Left ventricle myocardium inferior (tissue), 1 donor: ENCODE measurements at regions not wholly inside any gene's neighbourhood (a gene's known extent, or its start where the extent isn't known, plus 50 kb on each side); places are given as distances from the start of the nearest gene placed in this dataset.

Experiments used
- DNase-seq: peaks from one replicate; pipeline ENCODE4 v3.0.0-alpha.2; 2020
- H3K27ac ChIP-seq: fragments of 200-600 bp; replicated peaks from 2 replicates; pipeline ENCODE4 v1.8.0; 2021
- H3K27me3 ChIP-seq: fragments of 200-600 bp; 2 replicates; pipeline ENCODE4 v1.8.0; 2021; ENCODE audit warnings: low read depth
- H3K36me3 ChIP-seq: fragments of 200-600 bp; 2 replicates; pipeline ENCODE4 v1.8.0; 2021
- H3K4me1 ChIP-seq: fragments of 200-600 bp; 2 replicates; pipeline ENCODE4 v1.8.0; 2021
- H3K4me3 ChIP-seq: fragments of 200-600 bp; 2 replicates; pipeline ENCODE4 v1.8.0; 2021; ENCODE audit warnings: mild to moderate bottlenecking, moderate library complexity
- H3K9me3 ChIP-seq: fragments of 200-600 bp; replicated peaks from 2 replicates; pipeline ENCODE4 v1.8.0; 2021
- CTCF ChIP-seq: fragments of 200-600 bp; IDR thresholded peaks from 2 replicates; pipeline ENCODE4 v1.8.0; 2021; ENCODE audit warnings: antibody characterized with exemption, mild to moderate bottlenecking, borderline replicate concordance
- intact Hi-C: fragments of 100-400 bp; cut with micrococcal nuclease; formaldehyde crosslinking; loops from one replicate; pipeline ENCODE4 v1.11.0; 2022
- donor health status: DM: no; HTN: yes; CAD: no; lungs with severe emphysema.

GRCh38 chr5:96196407-96196806 is 234.8 kb upstream of the ELL2 start:
- no peak overlapping the region for H3K27ac ChIP-seq
- no peaks in the 10 kb centered on the region for H3K4me1 ChIP-seq
- no peak overlapping the region for H3K4me3 ChIP-seq
- TF ChIP-seq CTCF = no peak
- intact Hi-C loops = no loop called here
- H3K9me3 ChIP-seq = no peaks in the 10 kb centered on the region
- H3K27me3 ChIP-seq = no peaks in the 10 kb centered on the region
- DNase-seq = no peak
- H3K36me3 ChIP-seq = no peaks in the 10 kb centered on the region

GRCh38 chr5:96195123-96195522 is 233.5 kb upstream of the ELL2 start:
- H3K4me3 ChIP-seq = no peak overlapping the region
- no peak overlapping the region for H3K27ac ChIP-seq
- no peak for DNase-seq
- intact Hi-C loops = no loop called here
- H3K4me1 ChIP-seq = no peaks in the 10 kb centered on the region
- no peaks in the 10 kb centered on the region for H3K36me3 ChIP-seq
- no peaks in the 10 kb centered on the region for H3K27me3 ChIP-seq
- no peak for TF ChIP-seq CTCF
- H3K9me3 ChIP-seq = no peaks in the 10 kb centered on the region

GRCh38 chr5:96194593-96194992 is 232.9 kb upstream of the ELL2 start:
- DNase-seq = no peak
- H3K27me3 ChIP-seq = no peaks in the 10 kb centered on the region
- intact Hi-C loops = no loop called here
- H3K9me3 ChIP-seq = no peaks in the 10 kb centered on the region
- no peaks in the 10 kb centered on the region for H3K4me1 ChIP-seq
- TF ChIP-seq CTCF = no peak
- no peak overlapping the region for H3K4me3 ChIP-seq
- H3K36me3 ChIP-seq = no peaks in the 10 kb centered on the region
- no peak overlapping the region for H3K27ac ChIP-seq

GRCh38 chr5:96193946-96194345 is 232.3 kb upstream of the ELL2 start:
- no peak overlapping the region for H3K4me3 ChIP-seq

GRCh38 chr5:96189987-96190386 is 228.3 kb upstream of the ELL2 start:
- no peaks in the 10 kb centered on the region for H3K4me1 ChIP-seq
- no peak overlapping the region for H3K4me3 ChIP-seq
- no peak for DNase-seq
- intact Hi-C loops = no loop called here
- no peaks in the 10 kb centered on the region for H3K27me3 ChIP-seq
- H3K27ac ChIP-seq = no peak overlapping the region
- H3K9me3 ChIP-seq = peaks cover 9% of the 10 kb centered on the region
- TF ChIP-seq CTCF = no peak
- H3K36me3 ChIP-seq = no peaks in the 10 kb centered on the region

More at GRCh38 chr5:96193946-96194345, 232.3 kb upstream of the ELL2 start:
- no peaks in the 10 kb centered on the region for H3K9me3 ChIP-seq
- DNase-seq = no peak
- no peaks in the 10 kb centered on the region for H3K4me1 ChIP-seq
- no peaks in the 10 kb centered on the region for H3K27me3 ChIP-seq
- TF ChIP-seq CTCF = no peak
- intact Hi-C loops = no loop called here
- no peak overlapping the region for H3K27ac ChIP-seq
- no peaks in the 10 kb centered on the region for H3K36me3 ChIP-seq
